NCI-H1048 (cell line): ENCODE measurements at regions not wholly inside any gene's neighbourhood (a gene's known extent, or its start where the extent isn't known, plus 50 kb on each side); places are given as distances from the start of the nearest gene placed in this dataset.

Source experiments
- DNase-seq: peaks from one replicate; lab custom pipeline; 2025; lab: John Stamatoyannopoulos, UW

GRCh38 chr5:105033637-105034400 lies 1471.2 kb upstream of the NUDT12 start:
- no peak for DNase-seq

- no peak for DNase-seq
Observed at GRCh38 chr5:105032917-105033316, 1470.3 kb upstream of the NUDT12 start.

DNA sequence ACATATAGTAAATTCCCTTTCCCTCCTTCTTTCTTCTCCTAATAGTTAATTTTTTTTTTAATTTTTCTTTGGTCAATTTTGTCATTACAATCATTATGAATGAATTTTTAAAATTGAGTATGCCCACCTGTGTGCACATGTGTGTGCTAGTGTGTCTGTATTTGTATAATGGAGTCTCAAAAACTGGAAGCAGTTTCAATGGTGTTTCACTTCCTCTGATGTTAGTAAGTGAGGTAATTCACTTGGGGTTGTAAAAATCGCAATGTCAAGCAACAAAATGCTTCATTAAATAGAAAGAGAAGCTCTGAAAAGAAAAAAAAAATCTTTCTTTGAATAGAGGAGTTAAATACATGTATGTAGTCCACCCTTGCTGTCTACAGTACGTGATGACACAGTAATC lies 1467.6 kb upstream of the NUDT12 start:
- DNase-seq: no peak

DNA sequence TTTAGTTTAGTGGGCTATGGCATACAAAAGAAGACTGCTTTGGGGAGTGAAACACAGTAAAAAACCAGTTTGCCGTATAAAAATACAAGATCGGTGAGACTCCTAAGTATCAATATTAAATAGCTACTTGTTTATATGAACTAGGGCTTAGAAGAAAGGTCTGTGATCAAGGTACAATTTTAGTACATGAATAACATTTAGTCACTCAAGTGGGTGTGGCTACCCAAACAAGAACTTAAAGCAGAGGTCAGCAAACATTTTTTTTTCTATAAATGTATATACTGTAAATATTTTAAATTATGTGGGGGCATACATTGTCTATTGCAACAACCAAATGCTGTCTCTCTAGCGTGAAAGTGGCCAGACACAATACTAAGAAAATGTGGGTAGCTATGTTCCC lies 1452.5 kb upstream of the NUDT12 start:
- DNase-seq: no peak

DNA sequence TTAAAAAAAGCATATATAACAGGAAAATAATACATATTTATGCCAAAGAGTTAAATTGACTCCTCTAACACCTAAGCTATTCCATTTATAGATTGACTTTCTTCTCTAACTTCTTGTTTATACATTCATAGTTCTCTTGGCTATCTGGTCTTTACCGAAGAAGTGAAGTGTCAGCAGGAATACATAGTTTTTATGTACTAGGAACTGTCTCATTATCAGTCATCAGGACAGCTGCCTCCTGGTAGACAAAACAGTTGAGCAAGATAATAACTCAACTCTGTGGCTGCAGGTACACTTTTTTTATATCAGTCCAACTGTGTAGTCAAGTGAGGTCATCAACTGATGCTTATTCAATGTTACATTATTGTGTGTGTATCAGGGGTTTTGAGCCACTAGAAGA lies 1436.0 kb upstream of the NUDT12 start:
- DNase-seq: no peak

DNA sequence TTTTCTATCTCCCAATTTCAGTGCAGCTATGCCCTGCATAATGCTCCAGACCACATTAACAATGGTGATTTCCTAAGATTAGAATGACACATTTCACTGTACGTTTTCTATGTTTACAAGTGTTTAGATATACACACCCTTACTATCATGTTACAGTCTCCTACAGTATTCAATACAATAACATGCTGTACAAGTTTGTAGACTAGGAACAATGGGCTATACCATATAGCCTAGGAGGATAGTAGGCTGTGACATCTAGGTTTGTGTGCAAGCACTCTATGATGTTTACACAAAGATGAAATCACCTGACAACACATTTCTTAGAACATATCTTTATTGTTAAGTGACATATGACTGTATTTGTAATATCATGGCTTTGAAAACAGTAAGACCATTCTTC lies 1435.6 kb upstream of the NUDT12 start:
- no peak for DNase-seq

- DNase-seq: no peak
Observed at GRCh38 chr5:104987074-104987473, 1424.5 kb upstream of the NUDT12 start.

GRCh38 chr5:104977529-104977928 lies 1414.9 kb upstream of the NUDT12 start:
- DNase-seq: no peak

- DNase-seq: no peak
Observed at GRCh38 chr5:104967806-104968410, 1405.3 kb upstream of the NUDT12 start.

DNA sequence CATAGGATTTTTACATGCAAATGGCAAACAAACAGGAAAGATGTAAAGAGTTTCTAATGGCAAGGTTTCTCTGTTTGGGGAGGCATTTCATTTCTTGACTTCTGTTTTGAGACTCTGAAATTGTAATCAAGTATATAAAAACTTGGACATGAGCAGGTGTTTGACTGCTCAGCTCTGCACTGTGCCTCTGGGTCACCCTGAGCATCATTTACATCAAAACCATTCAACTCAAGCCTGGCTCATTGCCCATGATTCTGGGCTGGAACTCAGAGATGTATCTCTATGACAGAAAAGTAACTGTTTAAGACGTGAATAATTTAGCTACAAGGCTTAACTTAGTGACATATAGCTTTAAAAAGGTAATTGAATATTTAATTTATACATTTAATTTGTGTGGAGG lies 1402.4 kb upstream of the NUDT12 start:
- no peak for DNase-seq

DNA sequence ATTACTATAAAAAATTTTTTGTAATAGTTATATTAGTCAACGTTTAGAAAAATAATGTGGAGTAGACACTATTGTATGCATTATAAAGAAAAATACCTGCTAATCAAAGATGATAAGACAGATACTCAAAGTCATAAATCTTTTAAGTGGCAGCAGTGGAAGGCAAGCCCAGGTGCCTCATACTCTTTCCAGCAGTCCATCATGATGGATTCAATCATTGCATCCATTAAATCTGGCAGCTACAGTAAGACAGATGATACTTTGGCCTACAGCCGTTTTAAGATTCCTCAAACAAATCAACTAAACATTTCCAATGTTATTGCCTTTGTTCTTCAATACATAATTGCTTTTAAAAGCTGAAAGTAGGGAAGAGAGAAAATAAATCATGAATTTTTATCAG lies 1392.9 kb upstream of the NUDT12 start:
- DNase-seq: no peak

DNA sequence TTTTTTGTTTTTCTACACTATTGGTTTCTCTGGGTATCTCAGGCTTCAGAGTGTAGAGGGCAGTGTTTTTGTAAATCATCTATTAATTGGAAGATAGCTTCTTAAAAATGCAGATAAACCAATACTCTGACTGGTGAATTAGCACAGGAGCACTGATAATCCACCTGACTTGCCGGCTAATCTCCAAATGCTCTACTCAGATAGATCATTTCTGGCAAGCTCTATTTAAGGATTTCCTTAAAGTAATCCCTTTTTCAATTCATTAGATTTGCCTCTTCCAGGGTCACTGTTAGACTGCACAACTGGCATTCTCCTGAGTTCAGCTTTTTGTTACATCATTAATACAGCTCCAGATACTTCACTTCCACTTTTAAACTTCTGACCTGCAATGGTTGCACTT lies 1390.3 kb upstream of the NUDT12 start:
- no peak for DNase-seq

- DNase-seq: no peak
Observed at GRCh38 chr5:104951829-104952228, 1389.2 kb upstream of the NUDT12 start.

- no peak for DNase-seq
Observed at GRCh38 chr5:104947076-104947475, 1384.5 kb upstream of the NUDT12 start.

DNA sequence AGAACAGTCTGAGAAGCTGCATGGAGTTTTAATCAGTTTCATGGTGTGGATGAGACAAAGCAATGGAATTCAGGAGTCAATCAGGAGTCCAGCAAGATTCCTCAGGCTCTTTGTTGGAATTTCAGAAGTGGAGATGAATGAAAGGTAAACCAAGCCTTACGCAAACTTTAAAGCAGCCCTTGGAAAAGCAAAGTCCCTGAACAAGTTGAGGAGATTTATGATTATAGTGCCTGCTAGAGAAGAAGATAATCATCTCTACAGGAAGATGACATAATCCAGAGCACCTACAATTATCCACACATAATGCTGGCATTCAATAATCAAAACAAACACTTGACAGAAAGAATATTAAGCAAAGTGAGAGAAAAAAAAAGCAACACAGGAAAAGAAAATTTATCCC lies 1380.1 kb upstream of the NUDT12 start:
- DNase-seq: no peak

DNA sequence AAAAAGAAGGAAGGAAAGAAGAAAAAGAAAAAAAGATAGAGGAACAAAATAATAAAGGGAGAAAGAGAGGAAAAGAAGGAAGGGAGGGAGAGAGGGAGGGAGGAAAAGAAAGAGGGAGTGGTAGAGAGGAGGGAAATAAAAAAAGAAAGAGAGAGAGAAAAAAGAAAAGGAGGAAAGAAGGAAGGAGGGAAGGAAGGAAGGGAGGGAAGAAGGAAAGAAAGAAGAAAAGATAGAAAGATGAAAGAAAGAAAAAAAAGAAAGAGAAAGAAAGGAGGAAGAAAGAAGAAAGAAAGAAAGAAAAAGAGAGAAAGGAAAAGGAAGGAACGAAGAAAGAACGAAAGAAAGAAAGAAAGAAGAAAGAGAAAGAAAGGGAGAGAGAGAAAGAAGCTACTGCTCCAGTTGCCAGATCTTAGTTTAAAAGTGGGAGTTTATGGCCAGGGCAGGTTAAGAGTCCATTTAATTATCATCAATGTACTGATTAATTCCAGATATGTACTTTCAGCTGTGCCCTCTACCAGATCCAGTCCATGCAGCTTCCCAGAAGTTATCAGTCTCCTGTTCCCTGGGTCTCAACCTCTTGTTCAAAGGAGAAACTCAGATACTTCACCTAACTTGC lies 1378.5 kb upstream of the NUDT12 start:
- no peak for DNase-seq

DNA sequence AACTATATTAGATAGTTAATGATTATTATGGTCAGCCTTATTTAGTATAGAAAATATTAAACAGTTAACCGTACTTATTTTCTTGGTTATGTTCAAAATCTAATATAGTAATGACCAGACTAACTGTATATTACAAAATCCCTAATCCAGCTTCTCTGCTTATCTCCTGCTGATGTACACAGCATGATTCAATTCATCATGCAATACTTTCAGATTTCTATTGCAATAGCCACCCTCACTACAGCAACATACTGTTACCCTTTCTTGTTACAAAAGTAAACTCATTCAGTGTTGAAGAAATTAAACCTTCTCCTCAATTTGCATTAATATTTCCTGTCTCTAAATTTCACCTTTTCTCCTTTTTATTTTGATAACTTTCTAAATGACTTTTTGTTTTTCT lies 1375.0 kb upstream of the NUDT12 start:
- no peak for DNase-seq

DNA sequence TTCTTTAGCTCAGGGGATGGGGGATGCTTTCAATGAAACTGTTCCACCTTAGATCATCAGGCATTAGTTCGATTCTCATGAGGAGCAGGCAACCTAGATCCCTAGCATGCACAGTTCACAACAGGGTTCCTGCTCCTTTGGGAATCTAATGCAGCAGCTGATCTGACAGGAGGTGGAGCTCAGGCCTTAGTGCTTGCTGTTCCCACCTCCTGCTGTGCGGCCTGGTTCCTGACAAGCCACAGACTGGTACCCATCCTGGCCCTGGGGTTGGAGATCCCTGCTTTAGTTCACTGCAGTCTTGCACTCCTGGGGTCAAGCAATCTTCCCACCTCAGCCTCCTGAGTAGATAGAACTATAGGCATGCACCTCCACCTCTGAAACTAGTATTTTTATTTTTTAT lies 1369.8 kb upstream of the NUDT12 start:
- DNase-seq: no peak

- DNase-seq: no peak
Observed at GRCh38 chr5:104928906-104929520, 1366.4 kb upstream of the NUDT12 start.

DNA sequence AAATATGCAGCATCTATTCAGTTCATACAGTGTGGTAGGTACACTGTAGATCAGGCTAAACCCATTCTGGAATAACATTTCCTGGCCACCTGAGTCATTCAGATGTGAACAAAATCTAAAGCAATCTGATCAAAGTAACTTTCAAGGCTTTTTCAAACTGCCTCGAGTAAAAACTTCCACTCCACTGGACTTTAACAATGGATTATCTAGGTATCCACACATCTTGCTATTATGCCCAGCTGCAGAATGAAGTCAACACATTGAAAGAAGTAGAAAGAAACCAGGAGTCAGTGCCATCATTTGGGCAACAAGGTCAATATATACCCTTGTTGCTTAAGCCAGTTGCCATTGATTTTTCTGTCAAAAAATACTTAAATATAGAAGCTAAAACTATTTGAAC lies 1352.6 kb upstream of the NUDT12 start:
- DNase-seq: no peak

DNA sequence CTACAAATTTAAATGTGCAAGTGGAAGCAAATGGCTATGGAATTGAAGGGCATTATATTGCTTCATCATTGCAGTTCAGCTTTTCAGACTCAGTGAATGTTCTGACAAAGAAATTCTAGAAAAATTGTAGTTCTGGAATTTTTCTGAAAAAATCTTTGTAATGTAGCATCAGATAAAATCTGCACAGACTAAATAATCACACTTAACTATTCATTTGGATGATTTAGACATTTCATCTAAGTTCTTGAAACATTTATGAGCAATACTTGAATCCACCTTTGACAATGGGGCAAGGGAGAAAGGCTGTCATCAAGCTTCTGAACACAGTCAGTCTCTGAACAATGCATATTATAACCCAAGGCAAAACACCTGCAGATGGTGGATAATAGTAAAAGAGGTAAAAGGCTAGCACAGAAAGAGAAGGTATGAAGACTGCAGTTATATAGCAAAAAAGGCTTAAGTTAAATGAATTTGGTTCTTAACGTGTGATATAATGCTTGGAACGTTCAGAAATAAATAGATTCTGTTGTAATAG lies 1352.0 kb upstream of the NUDT12 start:
- no peak for DNase-seq

- no peak for DNase-seq
Observed at GRCh38 chr5:104913841-104914281, 1351.3 kb upstream of the NUDT12 start.

- no peak for DNase-seq
Observed at GRCh38 chr5:104909803-104910202, 1347.2 kb upstream of the NUDT12 start.
